HG02678 (cell line): ENCODE measurements at regions not wholly inside any gene's neighbourhood (a gene's known extent, or its start where the extent isn't known, plus 50 kb on each side); places are given as distances from the start of the nearest gene placed in this dataset.
A peak's percentile ranks its signal among the peaks of the same experiment; 100 is the strongest.
"Not testable (repeated sequence)": the region's sequence is repeated elsewhere in the genome, so short reads cannot be mapped to it uniquely, and the experiment has no call there.

Experiments used
- ATAC-seq: cut with Tn5 transposase; IDR thresholded peaks from one replicate; pipeline ENCODE4 v1.9.1; 2021; ENCODE audit warnings: mild to moderate bottlenecking, moderate library complexity; ENCODE audit not compliant: unreplicated experiment

GRCh38 chr5:97568382-97568781 is 385.3 kb upstream of the RIOK2 start:
- no peak for ATAC-seq

GRCh38 chr5:97570242-97570641 is 387.2 kb upstream of the RIOK2 start:
- ATAC-seq = no peak

- no peak for ATAC-seq
These were observed 392.3 kb upstream of the RIOK2 start for GRCh38 chr5:97575322-97575721.

GRCh38 chr5:97576956-97577355 is 393.9 kb upstream of the RIOK2 start:
- no peak for ATAC-seq

- ATAC-seq = not testable (repeated sequence)
These were observed 396.9 kb upstream of the RIOK2 start for GRCh38 chr5:97579977-97580376.

- no peak for ATAC-seq
These were observed 397.7 kb upstream of the RIOK2 start for GRCh38 chr5:97580746-97581145.

- no peak for ATAC-seq
These were observed 408.7 kb upstream of the RIOK2 start for GRCh38 chr5:97591781-97592180.

- ATAC-seq = no peak
These were observed 417.4 kb upstream of the RIOK2 start for GRCh38 chr5:97600486-97600885.

GRCh38 chr5:97601651-97602050 is 418.6 kb upstream of the RIOK2 start:
- no peak for ATAC-seq

GRCh38 chr5:97606531-97606930 is 423.5 kb upstream of the RIOK2 start:
- ATAC-seq = no peak

GRCh38 chr5:97608501-97608900 is 425.5 kb upstream of the RIOK2 start:
- ATAC-seq = no peak

- ATAC-seq = no peak
These were observed 435.7 kb upstream of the RIOK2 start for GRCh38 chr5:97618721-97619120.

GRCh38 chr5:97623441-97623840 is 440.4 kb upstream of the RIOK2 start:
- no peak for ATAC-seq

GRCh38 chr5:97624886-97625285 is 441.8 kb upstream of the RIOK2 start:
- no peak for ATAC-seq

- ATAC-seq = no peak
These were observed 444.2 kb upstream of the RIOK2 start for GRCh38 chr5:97627272-97627671.

- no peak for ATAC-seq
These were observed 445.0 kb upstream of the RIOK2 start for GRCh38 chr5:97628031-97628430.

GRCh38 chr5:97628807-97629206 is 445.8 kb upstream of the RIOK2 start:
- ATAC-seq = no peak

- no peak for ATAC-seq
These were observed 446.2 kb upstream of the RIOK2 start for GRCh38 chr5:97629276-97629675.

- ATAC-seq = peak; percentile 47
These were observed 452.5 kb upstream of the RIOK2 start for GRCh38 chr5:97635553-97635952.

- no peak for ATAC-seq
These were observed 453.7 kb upstream of the RIOK2 start for GRCh38 chr5:97636766-97637165.

GRCh38 chr5:97641081-97641480 is 458.0 kb upstream of the RIOK2 start:
- no peak for ATAC-seq

- no peak for ATAC-seq
These were observed 461.2 kb upstream of the RIOK2 start for GRCh38 chr5:97644206-97644605.

- ATAC-seq = no peak
These were observed 461.8 kb upstream of the RIOK2 start for GRCh38 chr5:97644896-97645295.

GRCh38 chr5:97657239-97657638 is 474.2 kb upstream of the RIOK2 start:
- no peak for ATAC-seq
